ENCODE measurements at regions not wholly inside any gene's neighbourhood (a gene's known extent, or its start where the extent isn't known, plus 50 kb on each side); places are given as distances from the start of the nearest gene placed in this dataset.

DNA sequence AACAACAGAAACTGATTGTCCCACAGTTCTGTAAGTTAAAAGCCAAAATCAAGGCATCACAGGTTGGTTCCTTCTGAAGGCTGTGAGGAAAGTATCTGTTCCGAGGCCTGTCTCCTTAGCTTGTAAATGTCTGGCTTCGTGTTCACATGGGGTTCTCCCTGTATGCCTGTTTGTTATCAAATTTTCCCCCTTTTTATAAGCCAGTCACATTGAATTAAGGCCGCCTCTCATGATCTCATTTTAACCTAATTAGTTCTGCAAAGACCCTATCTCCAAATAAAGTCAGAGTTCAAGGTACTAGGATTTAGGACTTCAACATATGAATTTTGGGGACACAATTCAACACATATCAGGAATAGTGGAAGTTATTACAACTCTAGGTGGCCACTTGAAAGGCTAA lies 331.5 kb downstream of the PIK3R1 start:
- TF ChIP-seq POLR2A (IDR thresholded peaks at IDR 0.05; ENCODE audit: low read depth, low read length) (no peak), POLR2AphosphoS5 (IDR thresholded peaks at IDR 0.05; ENCODE audit: low read depth, low read length) (no peak)

All from GM12892 (cell line).